Pons (tissue), 1 donor: ENCODE measurements at regions not wholly inside any gene's neighbourhood (a gene's known extent, or its start where the extent isn't known, plus 50 kb on each side); places are given as distances from the start of the nearest gene placed in this dataset.
"Not testable (repeated sequence)": the region's sequence is repeated elsewhere in the genome, so short reads cannot be mapped to it uniquely, and the experiment has no call there.

Experiments
- DNase-seq: peaks from one replicate; pipeline ENCODE4 v3.0.0-alpha.2; 2016; ENCODE audit warnings: low spot score

GRCh38 chr18:4544142-4544541 lies 89.0 kb upstream of the DLGAP1 start:
- DNase-seq: no peak

GRCh38 chr18:4543711-4544110 lies 88.6 kb upstream of the DLGAP1 start:
- DNase-seq: no peak

- no peak for DNase-seq
These were observed 86.5 kb upstream of the DLGAP1 start for GRCh38 chr18:4541588-4541987.

- no peak for DNase-seq
These were observed 81.3 kb upstream of the DLGAP1 start for GRCh38 chr18:4536447-4536846.

- DNase-seq: no peak
These were observed 73.3 kb upstream of the DLGAP1 start for GRCh38 chr18:4528405-4528804.

GRCh38 chr18:4527826-4528225 lies 72.7 kb upstream of the DLGAP1 start:
- DNase-seq: not testable (repeated sequence)

GRCh38 chr18:4524096-4524495 lies 69.0 kb upstream of the DLGAP1 start:
- no peak for DNase-seq

GRCh38 chr18:4511166-4511565 lies 56.1 kb upstream of the DLGAP1 start:
- DNase-seq: no peak

- DNase-seq: no peak
These were observed 55.6 kb upstream of the DLGAP1 start for GRCh38 chr18:4510711-4511110.

- no peak for DNase-seq
These were observed 55.1 kb upstream of the DLGAP1 start for GRCh38 chr18:4510160-4510559.
